OCI-LY1 (cell line): ENCODE measurements at regions not wholly inside any gene's neighbourhood (a gene's known extent, or its start where the extent isn't known, plus 50 kb on each side); places are given as distances from the start of the nearest gene placed in this dataset.

Source experiments
- EZH2 ChIP-seq: fragments of 200-600 bp; sonication (generic), shearing (Covaris generic); IDR thresholded peaks from 2 replicates; pipeline ENCODE4 v1.8.0; 2017; ENCODE audit warnings: borderline replicate concordance, mixed run types, mild to moderate bottlenecking, antibody characterized with exemption, low read length, moderate library complexity, mixed read lengths
- TF ChIP-seq, protein P1 (sequence below): fragments of 200-600 bp; sonication (generic), shearing (Covaris generic); IDR thresholded peaks from 2 replicates; pipeline ENCODE4 v1.5.1; 2017; ENCODE audit warnings: mild to moderate bottlenecking, antibody characterized with exemption, low read length, moderate library complexity, mixed read lengths

GRCh38 chr1:37174876-37175275 is 140.6 kb upstream of the GRIK3 start:
- no peak for TF ChIP-seq EZH2
- TF ChIP-seq, protein P1, sequence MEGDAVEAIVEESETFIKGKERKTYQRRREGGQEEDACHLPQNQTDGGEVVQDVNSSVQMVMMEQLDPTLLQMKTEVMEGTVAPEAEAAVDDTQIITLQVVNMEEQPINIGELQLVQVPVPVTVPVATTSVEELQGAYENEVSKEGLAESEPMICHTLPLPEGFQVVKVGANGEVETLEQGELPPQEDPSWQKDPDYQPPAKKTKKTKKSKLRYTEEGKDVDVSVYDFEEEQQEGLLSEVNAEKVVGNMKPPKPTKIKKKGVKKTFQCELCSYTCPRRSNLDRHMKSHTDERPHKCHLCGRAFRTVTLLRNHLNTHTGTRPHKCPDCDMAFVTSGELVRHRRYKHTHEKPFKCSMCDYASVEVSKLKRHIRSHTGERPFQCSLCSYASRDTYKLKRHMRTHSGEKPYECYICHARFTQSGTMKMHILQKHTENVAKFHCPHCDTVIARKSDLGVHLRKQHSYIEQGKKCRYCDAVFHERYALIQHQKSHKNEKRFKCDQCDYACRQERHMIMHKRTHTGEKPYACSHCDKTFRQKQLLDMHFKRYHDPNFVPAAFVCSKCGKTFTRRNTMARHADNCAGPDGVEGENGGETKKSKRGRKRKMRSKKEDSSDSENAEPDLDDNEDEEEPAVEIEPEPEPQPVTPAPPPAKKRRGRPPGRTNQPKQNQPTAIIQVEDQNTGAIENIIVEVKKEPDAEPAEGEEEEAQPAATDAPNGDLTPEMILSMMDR: no peak
